GM23338 (cell line): ENCODE measurements at regions not wholly inside any gene's neighbourhood (a gene's known extent, or its start where the extent isn't known, plus 50 kb on each side); places are given as distances from the start of the nearest gene placed in this dataset.

Experiments used
- CREB1 ChIP-seq: fragments of 250-450 bp; sonication (Bioruptor Pico); IDR thresholded peaks from 2 replicates; pipeline ENCODE4 v1.5.0; 2020; ENCODE audit warnings: low read depth, mild to moderate bottlenecking, moderate library complexity
- ETS1 ChIP-seq: IDR thresholded peaks from 2 replicates; pipeline ENCODE4 v1.6.1; 2016; ENCODE audit warnings: antibody characterized with exemption
- EZH2 ChIP-seq: fragments of 200-600 bp; sonication (generic); IDR thresholded peaks from one replicate; pipeline ENCODE4 v1.8.0; 2017; ENCODE audit warnings: antibody characterized with exemption, mild to moderate bottlenecking, low read depth; ENCODE audit not compliant: unreplicated experiment
- EZH2phosphoT487 ChIP-seq: fragments of 200-600 bp; sonication (generic); IDR thresholded peaks from one replicate; pipeline ENCODE4 v1.8.1; 2018; ENCODE audit warnings: antibody characterized with exemption; ENCODE audit not compliant: unreplicated experiment
- JUNB ChIP-seq: IDR thresholded peaks from one replicate; pipeline ENCODE4 v1.6.1; 2016; ENCODE audit warnings: antibody characterized with exemption; ENCODE audit not compliant: unreplicated experiment
- NANOG ChIP-seq: IDR thresholded peaks from 2 replicates; pipeline ENCODE4 v1.6.1; 2016; ENCODE audit warnings: antibody characterized with exemption, borderline replicate concordance
- POLR2AphosphoS5 ChIP-seq: IDR thresholded peaks from 2 replicates; pipeline ENCODE4 v1.6.1; 2016; ENCODE audit warnings: antibody characterized with exemption, low read depth
- REST ChIP-seq: IDR thresholded peaks from one replicate; pipeline ENCODE4 v1.6.1; 2018; ENCODE audit warnings: antibody characterized with exemption; ENCODE audit not compliant: unreplicated experiment
- STAT1 ChIP-seq: IDR thresholded peaks from one replicate; pipeline ENCODE4 v1.6.1; 2016; ENCODE audit warnings: antibody characterized with exemption; ENCODE audit not compliant: unreplicated experiment
- ZNF114 ChIP-seq: fragments of 250-450 bp; sonication (Bioruptor Pico); IDR thresholded peaks from 2 replicates; pipeline ENCODE4 v1.5.0; 2020; ENCODE audit warnings: mild to moderate bottlenecking, moderate library complexity
- ZNF331 ChIP-seq: fragments of 250-450 bp; sonication (Bioruptor Pico); IDR thresholded peaks from 2 replicates; pipeline ENCODE4 v1.5.0; 2020; ENCODE audit warnings: low read depth, mild to moderate bottlenecking, moderate library complexity
- ZNF462 ChIP-seq: fragments of 250-450 bp; sonication (Bioruptor Pico); IDR thresholded peaks from 2 replicates; pipeline ENCODE4 v1.5.0; 2020; ENCODE audit warnings: mild to moderate bottlenecking, moderate library complexity
- TF ChIP-seq, protein P1 (sequence below), 2 experiments: fragments of 200-600 bp in 1 of 2; sonication (generic) in 1 of 2; conservative IDR thresholded peaks; 2 replicates each; pipeline versions ENCODE4 v1.5.1 to v1.6.1; 2016 to 2017; ENCODE audit warnings: antibody characterized with exemption in 2 of 2, low read depth in 2 of 2, mild to moderate bottlenecking in 2 of 2, moderate library complexity in 1 of 2

DNA sequence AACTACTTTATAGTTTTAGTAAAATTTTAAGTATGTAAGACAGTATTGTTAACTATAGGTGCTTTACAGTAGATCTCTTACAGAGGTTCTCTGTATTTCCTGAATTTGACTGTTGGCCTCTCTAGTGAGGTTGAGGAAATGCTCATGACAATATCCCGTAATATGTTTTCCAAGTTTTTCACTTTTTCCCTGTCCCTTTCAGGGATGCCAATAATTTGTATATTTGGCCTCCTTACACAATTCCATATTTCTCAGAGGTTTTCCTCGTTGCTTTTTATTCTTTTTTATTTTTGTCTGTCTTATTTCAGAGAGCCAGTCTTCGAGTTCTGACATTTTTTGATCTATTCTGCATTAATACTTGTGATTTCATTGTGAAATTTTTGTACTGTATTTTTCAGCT lies 233.7 kb upstream of the PDE3A start:
- TF ChIP-seq REST (no peak), POLR2AphosphoS5 (no peak), EZH2 (no peak), EZH2phosphoT487 (no peak), ZNF114 (CRISPR knock-in tag) (no peak), STAT1 (no peak), NANOG (no peak), ETS1 (no peak), CREB1 (CRISPR knock-in tag) (no peak), ZNF331 (no peak), JUNB (no peak), ZNF462 (CRISPR knock-in tag) (no peak)
- TF ChIP-seq, protein P1, sequence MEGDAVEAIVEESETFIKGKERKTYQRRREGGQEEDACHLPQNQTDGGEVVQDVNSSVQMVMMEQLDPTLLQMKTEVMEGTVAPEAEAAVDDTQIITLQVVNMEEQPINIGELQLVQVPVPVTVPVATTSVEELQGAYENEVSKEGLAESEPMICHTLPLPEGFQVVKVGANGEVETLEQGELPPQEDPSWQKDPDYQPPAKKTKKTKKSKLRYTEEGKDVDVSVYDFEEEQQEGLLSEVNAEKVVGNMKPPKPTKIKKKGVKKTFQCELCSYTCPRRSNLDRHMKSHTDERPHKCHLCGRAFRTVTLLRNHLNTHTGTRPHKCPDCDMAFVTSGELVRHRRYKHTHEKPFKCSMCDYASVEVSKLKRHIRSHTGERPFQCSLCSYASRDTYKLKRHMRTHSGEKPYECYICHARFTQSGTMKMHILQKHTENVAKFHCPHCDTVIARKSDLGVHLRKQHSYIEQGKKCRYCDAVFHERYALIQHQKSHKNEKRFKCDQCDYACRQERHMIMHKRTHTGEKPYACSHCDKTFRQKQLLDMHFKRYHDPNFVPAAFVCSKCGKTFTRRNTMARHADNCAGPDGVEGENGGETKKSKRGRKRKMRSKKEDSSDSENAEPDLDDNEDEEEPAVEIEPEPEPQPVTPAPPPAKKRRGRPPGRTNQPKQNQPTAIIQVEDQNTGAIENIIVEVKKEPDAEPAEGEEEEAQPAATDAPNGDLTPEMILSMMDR (conservative IDR thresholded peaks at IDR 0.05; ENCODE audit: low read depth in 2 of 2) = no peak
